GM12864 (cell line): ENCODE measurements at regions not wholly inside any gene's neighbourhood (a gene's known extent, or its start where the extent isn't known, plus 50 kb on each side); places are given as distances from the start of the nearest gene placed in this dataset.

ENCODE experiments used
- DNase-seq: peaks from one replicate; pipeline ENCODE4 v3.0.0-alpha.2; 2011; ENCODE audit warnings: low read depth
- H3K4me3 ChIP-seq: 2 replicates; pipeline ENCODE4 v1.5.1; 2011; ENCODE audit warnings: mild to moderate bottlenecking, low read depth, low read length, control low read depth
- CTCF ChIP-seq: IDR thresholded peaks from 2 replicates; pipeline ENCODE4 v1.5.1; 2011; ENCODE audit warnings: low read depth, mild to moderate bottlenecking, moderate library complexity, low read length, control low read depth, inconsistent platforms; ENCODE audit errors: missing control alignments

DNA sequence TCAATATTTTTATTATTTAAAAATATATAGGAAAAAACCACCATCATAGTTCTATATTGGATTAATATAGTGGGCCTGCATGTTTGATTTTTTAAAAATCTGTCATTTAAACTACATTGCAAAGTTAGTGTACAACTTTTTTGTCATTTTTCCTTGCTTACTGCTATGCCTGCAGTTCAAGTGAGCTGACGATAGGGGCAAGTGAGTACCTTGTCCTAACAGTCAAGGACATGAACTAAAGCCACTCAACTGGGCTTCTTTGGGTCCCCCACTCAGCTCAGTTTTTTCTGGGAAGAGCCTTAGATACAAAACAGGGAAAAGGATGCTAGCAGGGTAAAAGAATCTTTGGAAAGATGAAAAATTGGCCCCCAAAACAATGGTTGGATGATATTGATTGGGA, 269.9 kb downstream of the MAN2A1 start:
- DNase-seq = no peak
- H3K4me3 ChIP-seq = no peak overlapping the region
- TF ChIP-seq CTCF = peak; percentile 33

DNA sequence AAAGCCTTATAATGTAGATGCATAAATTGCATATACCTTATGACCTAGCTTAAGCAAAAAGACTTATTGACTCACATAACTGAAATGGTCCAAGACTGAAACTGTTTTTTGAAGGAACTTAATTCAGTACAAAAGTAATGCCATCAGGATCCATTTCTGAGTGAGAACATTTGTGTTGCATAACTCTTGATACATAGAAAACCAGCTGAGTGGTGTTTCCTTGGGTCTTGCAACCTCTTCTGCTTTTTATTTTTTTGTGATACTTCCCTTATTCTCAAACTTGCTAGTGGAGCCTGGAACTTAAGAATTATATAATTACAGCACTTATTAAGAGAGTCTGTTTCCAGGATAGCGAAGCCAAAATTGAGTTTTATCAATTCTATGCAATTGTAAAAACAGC, 272.0 kb downstream of the MAN2A1 start:
- DNase-seq = no peak
- H3K4me3 ChIP-seq = no peak overlapping the region
- TF ChIP-seq CTCF = no peak

DNA sequence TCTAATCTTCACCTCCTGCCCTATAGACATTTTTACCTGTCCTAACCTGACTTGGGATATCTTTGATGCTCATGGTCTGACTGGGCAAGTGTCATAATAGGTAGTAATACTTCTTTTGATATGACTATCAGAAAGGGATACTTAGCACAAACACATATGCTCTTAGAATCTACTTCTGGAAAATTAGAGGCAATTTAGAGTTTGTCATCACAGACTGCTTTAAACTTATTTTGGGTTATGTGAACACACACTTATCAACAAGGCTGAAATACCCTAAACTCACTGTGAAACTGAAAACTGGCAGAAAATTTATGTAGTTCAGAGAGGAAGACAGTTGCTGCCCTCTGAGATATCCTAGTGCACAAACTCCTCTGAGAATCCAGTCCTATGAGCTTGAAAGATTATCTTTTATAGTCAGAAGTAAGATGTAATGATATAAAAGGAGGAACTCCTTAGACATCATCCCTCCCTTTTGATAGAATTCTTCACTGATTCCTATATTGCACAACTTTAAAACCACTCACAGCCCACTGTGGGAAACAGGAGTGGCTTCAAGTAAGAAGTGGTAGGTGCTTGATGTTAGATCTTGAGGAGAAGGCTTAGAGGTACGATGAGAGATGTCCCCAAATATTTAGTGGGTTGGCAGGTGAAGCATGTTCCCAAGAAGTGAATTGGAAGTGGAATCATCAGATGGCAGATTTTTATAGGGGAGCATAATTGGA, 273.3 kb downstream of the MAN2A1 start:
- DNase-seq = no peak
- no peak for TF ChIP-seq CTCF
- no peak overlapping the region for H3K4me3 ChIP-seq

- H3K4me3 ChIP-seq = no peak overlapping the region
- no peak for TF ChIP-seq CTCF
- DNase-seq = no peak
These were observed 274.4 kb downstream of the MAN2A1 start for GRCh38 chr5:109964136-109964535.

DNA sequence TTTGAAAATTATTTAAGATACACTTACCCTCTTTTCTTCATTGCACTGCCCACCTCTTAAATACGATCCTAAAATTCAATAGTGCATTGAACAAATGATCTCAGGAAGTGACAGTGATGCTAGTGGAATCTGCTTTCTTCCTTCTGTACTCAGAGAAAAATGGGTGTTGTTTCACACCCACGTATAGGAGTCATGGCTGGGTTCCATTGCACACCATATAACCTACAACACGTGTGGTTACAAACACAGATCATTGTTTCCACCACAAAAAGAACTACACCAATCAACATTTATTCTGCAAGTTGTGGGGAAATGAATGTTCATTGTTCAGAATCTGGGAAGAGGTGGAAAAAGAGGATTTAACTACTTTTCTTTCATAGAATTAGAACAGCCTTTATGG, 275.9 kb downstream of the MAN2A1 start:
- H3K4me3 ChIP-seq = no peak overlapping the region
- DNase-seq = no peak
- no peak for TF ChIP-seq CTCF

GRCh38 chr5:109971968-109972367, 282.2 kb downstream of the MAN2A1 start:
- no peak for TF ChIP-seq CTCF
- DNase-seq = no peak
- H3K4me3 ChIP-seq = no peak overlapping the region

DNA sequence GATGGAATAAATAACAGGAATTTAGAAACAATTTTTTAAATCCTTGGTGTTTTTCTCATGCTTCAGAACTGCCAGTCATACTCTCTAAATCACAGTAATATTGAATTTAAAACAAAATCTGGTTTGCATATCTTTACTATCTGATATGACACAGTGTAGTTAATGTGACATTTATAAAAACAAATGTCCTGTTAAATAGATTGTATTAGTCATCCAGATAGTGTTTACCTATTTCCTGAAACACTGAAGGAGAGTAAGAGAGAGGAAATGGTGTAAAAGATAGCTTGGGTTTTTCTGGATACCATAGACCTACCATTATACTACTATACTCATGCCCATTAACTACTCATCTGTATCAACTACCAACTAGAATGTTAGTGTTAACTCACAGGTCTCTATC, 292.3 kb downstream of the MAN2A1 start:
- H3K4me3 ChIP-seq = no peak overlapping the region
- no peak for TF ChIP-seq CTCF
- no peak for DNase-seq
